Activated naive CD8-positive, alpha-beta T cell (primary cell): ENCODE measurements at regions not wholly inside any gene's neighbourhood (a gene's known extent, or its start where the extent isn't known, plus 50 kb on each side); places are given as distances from the start of the nearest gene placed in this dataset.

ENCODE experiments used
- H3K27ac Mint-ChIP-seq: one replicate; pipeline ENCODE4 v1.8.0; 2021; ENCODE audit warnings: mixed read lengths
- H3K27me3 Mint-ChIP-seq: one replicate; pipeline ENCODE4 v1.8.0; 2021; ENCODE audit warnings: mixed read lengths
- H3K36me3 Mint-ChIP-seq: one replicate; pipeline ENCODE4 v1.8.0; 2021; ENCODE audit warnings: mixed read lengths
- H3K4me1 Mint-ChIP-seq: one replicate; pipeline ENCODE4 v1.8.0; 2021; ENCODE audit warnings: low read depth, mixed read lengths
- H3K4me3 Mint-ChIP-seq: one replicate; pipeline ENCODE4 v1.8.0; 2021; ENCODE audit warnings: mild to moderate bottlenecking, mixed read lengths
- H3K9me3 Mint-ChIP-seq: one replicate; pipeline ENCODE4 v1.8.0; 2021; ENCODE audit warnings: low read depth, mixed read lengths

GRCh38 chr15:95286352-95286880 lies 1044.1 kb upstream of the NR2F2 start:
- peaks cover 6% of the 10 kb centered on the region for H3K27me3 Mint-ChIP-seq
- H3K36me3 Mint-ChIP-seq, result no peaks in the 10 kb centered on the region
- peaks cover 16% of the 10 kb centered on the region for H3K4me1 Mint-ChIP-seq
- H3K4me3 Mint-ChIP-seq, result no peak overlapping the region
- no peak overlapping the region for H3K27ac Mint-ChIP-seq
- H3K9me3 Mint-ChIP-seq, result no peaks in the 10 kb centered on the region

- Mint-ChIP-seq H3K9me3 (no peaks in the 10 kb centered on the region), H3K27ac (no peak overlapping the region), H3K4me3 (no peak overlapping the region)
Measured at GRCh38 chr15:95287720-95288103, 1042.8 kb upstream of the NR2F2 start.

DNA sequence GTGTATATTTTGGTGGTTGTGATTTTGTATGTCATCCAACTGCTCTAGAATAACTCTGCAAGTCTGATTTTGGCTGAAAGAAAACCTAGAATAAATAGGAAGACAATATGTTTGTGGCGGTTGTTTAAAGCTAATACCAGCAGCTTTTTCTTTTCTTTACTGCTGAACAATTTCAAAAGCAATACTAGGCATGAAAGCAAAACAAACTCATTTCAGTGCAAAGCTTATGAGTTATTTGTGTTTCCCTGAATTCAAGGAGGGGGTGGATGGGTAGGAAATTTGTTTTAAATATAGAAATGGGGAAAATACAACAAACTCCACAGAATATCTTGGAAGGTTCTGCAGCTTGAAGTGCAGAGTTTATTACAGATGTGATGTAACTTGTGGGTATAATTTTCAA lies 1041.9 kb upstream of the NR2F2 start:
- Mint-ChIP-seq H3K36me3 (no peaks in the 10 kb centered on the region), H3K27me3 (peaks cover 19% of the 10 kb centered on the region), H3K27ac (no peak overlapping the region), H3K9me3 (no peaks in the 10 kb centered on the region), H3K4me3 (no peak overlapping the region), H3K4me1 (peaks cover 16% of the 10 kb centered on the region)

More at GRCh38 chr15:95287720-95288103, 1042.8 kb upstream of the NR2F2 start:
- Mint-ChIP-seq H3K4me1 (peaks cover 16% of the 10 kb centered on the region), H3K36me3 (no peaks in the 10 kb centered on the region), H3K27me3 (peaks cover 15% of the 10 kb centered on the region)

GRCh38 chr15:95290176-95290974 lies 1040.1 kb upstream of the NR2F2 start:
- Mint-ChIP-seq H3K4me3 (no peak overlapping the region), H3K36me3 (no peaks in the 10 kb centered on the region), H3K9me3 (no peaks in the 10 kb centered on the region), H3K4me1 (peaks cover 5% of the 10 kb centered on the region), H3K27me3 (peaks cover 21% of the 10 kb centered on the region), H3K27ac (no peak overlapping the region)

DNA sequence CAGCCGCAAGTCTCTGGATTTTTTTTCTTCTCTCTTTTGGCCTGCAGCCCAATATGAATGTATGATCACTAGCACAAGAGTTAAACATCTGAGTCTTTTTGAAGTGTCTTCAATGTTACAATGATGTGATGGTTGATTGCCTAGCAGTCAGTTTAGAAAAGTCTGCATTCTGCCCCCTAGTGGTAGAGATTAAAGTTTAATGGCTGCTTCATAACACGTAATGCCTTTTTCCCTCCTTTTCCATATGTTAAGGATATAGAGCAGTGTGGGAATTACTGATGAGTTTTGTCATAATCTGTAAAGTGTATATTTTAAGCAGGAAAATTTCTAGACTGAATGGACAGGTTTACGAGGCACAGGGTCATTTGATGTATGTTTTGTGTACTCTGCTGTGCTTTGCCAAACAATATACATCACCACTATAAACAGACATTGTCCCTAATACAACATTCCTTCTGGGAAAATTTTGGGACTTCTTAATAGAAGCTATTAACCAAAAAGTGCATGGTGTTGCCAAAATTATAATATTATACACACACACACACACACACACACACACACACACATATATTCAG lies 1038.5 kb upstream of the NR2F2 start:
- Mint-ChIP-seq H3K27me3 (peaks cover 22% of the 10 kb centered on the region), H3K9me3 (no peaks in the 10 kb centered on the region), H3K27ac (no peak overlapping the region), H3K4me3 (no peak overlapping the region), H3K4me1 (no peaks in the 10 kb centered on the region), H3K36me3 (no peaks in the 10 kb centered on the region)

DNA sequence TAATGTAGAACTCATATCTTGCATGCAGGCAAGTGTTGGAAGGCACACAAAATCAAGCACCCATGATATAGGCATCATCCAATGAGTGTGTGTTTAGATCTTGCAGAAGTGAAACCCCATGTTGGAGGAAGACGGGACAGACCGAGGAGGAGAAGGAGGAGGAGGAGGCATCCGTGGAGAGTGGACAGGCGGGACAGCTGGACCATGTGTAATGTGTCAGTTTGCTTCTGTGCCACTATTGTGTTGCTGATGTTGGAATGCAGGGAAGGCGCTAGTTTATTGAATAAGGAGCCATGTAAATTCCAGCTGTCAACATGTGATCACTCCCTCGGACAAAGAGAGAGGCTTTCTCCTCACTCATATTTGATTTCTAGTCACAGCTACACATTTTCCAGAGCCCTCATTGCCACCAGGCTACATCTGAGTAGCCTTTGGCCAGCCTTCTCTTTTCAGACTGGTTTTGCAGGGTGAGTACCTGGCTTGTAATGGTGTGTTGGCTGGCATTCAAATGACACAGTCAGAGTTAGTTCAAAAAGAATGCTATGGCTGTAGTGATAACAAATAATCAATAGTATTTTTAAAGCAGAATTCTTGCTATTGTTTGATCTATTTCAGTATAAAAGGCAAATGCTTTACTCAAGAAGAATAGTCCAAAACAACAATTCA lies 1037.6 kb upstream of the NR2F2 start:
- Mint-ChIP-seq H3K4me1 (no peaks in the 10 kb centered on the region), H3K27me3 (peaks cover 23% of the 10 kb centered on the region), H3K27ac (no peak overlapping the region), H3K4me3 (no peak overlapping the region), H3K9me3 (no peaks in the 10 kb centered on the region), H3K36me3 (no peaks in the 10 kb centered on the region)

DNA sequence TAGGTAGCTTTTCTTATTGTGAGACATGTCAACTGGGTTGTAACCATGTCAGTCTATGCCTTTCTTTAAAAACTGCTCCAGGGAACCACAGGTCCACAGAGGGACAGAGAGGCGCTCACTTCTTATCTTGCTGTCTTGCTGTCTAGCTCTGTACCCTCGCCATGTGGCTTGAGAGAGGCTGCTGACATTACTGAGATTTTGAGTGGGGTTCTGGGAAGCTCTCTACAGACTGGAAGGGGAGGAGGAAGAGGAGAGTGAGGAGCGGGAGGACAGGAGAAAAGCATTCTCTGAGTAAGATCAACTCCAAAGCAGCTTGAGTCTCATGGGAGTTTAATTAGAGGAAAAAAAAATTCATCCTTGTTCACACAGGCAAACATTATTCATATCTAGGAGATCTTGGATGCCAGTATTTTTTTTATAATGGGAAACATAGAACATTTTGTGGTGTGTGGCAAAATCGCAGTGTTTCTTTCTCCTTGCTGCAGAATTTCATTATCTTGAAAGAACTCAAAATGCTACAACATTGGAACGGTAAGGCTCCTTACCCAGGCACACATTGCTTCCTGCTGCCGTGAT lies 1037.0 kb upstream of the NR2F2 start:
- Mint-ChIP-seq H3K36me3 (no peaks in the 10 kb centered on the region), H3K27me3 (peaks cover 23% of the 10 kb centered on the region), H3K4me1 (peaks cover 4% of the 10 kb centered on the region), H3K9me3 (no peaks in the 10 kb centered on the region), H3K27ac (no peak overlapping the region), H3K4me3 (no peak overlapping the region)

- Mint-ChIP-seq H3K4me1 (peaks cover 7% of the 10 kb centered on the region), H3K27ac (no peak overlapping the region), H3K9me3 (no peaks in the 10 kb centered on the region), H3K36me3 (no peaks in the 10 kb centered on the region), H3K27me3 (peaks cover 25% of the 10 kb centered on the region), H3K4me3 (no peak overlapping the region)
Measured at GRCh38 chr15:95295363-95295762, 1035.1 kb upstream of the NR2F2 start.

- no peaks in the 10 kb centered on the region for H3K9me3 Mint-ChIP-seq
- H3K36me3 Mint-ChIP-seq, result no peaks in the 10 kb centered on the region
- H3K27me3 Mint-ChIP-seq, result peaks cover 25% of the 10 kb centered on the region
- peaks cover 7% of the 10 kb centered on the region for H3K4me1 Mint-ChIP-seq
- H3K4me3 Mint-ChIP-seq, result no peak overlapping the region
- no peak overlapping the region for H3K27ac Mint-ChIP-seq
Measured at GRCh38 chr15:95295896-95296625, 1034.4 kb upstream of the NR2F2 start.

- H3K4me3 Mint-ChIP-seq, result no peak overlapping the region
- no peak overlapping the region for H3K27ac Mint-ChIP-seq
- peaks cover 27% of the 10 kb centered on the region for H3K27me3 Mint-ChIP-seq
- H3K36me3 Mint-ChIP-seq, result no peaks in the 10 kb centered on the region
- peaks cover 7% of the 10 kb centered on the region for H3K4me1 Mint-ChIP-seq
- H3K9me3 Mint-ChIP-seq, result no peaks in the 10 kb centered on the region
Measured at GRCh38 chr15:95296643-95297042, 1033.9 kb upstream of the NR2F2 start.

DNA sequence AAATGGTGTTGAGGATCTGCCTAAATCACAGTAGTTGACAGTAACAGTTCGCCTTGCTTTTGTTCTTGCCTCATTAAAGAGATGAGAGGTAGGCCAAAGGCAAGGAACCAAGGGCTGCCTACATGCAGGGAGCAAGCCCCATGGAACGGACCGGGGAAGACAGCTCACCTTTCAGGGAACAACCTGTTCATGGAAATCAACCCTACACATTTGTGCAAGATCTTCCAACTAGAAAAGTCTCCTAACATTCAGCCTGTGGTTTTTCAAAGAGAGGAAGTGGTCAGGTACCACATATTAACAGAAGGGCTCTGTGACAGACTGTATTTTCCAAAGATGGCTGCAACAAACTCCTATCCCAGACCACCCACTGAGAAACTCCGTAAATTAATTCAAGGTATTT lies 1031.8 kb upstream of the NR2F2 start:
- Mint-ChIP-seq H3K27me3 (peaks cover 17% of the 10 kb centered on the region), H3K4me3 (no peak overlapping the region), H3K36me3 (no peaks in the 10 kb centered on the region), H3K9me3 (no peaks in the 10 kb centered on the region), H3K27ac (no peak overlapping the region), H3K4me1 (peaks cover 8% of the 10 kb centered on the region)

DNA sequence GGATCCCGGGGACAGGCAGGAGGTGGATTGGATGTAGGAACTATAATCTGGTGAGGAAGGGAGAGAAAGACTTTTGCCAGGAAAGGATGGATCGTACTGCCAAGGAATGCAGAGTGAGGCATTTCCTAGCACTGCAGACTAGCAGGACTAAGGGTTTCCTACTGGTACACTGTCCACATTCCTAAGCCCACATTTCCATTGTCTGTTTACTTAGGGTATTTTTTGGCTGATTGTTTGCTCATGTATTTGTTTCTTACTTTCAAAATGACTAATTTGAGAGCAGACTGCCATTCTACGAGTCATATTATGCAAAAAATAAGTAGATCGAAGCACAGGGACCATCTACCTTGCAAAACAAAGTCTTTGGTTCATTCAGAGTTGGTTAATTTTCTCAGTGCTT lies 1029.5 kb upstream of the NR2F2 start:
- peaks cover 19% of the 10 kb centered on the region for H3K27me3 Mint-ChIP-seq
- H3K36me3 Mint-ChIP-seq, result no peaks in the 10 kb centered on the region
- peaks cover 21% of the 10 kb centered on the region for H3K4me1 Mint-ChIP-seq
- no peak overlapping the region for H3K27ac Mint-ChIP-seq
- no peaks in the 10 kb centered on the region for H3K9me3 Mint-ChIP-seq
- no peak overlapping the region for H3K4me3 Mint-ChIP-seq

GRCh38 chr15:95302206-95302605 lies 1028.3 kb upstream of the NR2F2 start:
- Mint-ChIP-seq H3K36me3 (no peaks in the 10 kb centered on the region), H3K4me3 (no peak overlapping the region), H3K27ac (no peak overlapping the region), H3K4me1 (peaks cover 21% of the 10 kb centered on the region), H3K9me3 (no peaks in the 10 kb centered on the region), H3K27me3 (peaks cover 18% of the 10 kb centered on the region)

DNA sequence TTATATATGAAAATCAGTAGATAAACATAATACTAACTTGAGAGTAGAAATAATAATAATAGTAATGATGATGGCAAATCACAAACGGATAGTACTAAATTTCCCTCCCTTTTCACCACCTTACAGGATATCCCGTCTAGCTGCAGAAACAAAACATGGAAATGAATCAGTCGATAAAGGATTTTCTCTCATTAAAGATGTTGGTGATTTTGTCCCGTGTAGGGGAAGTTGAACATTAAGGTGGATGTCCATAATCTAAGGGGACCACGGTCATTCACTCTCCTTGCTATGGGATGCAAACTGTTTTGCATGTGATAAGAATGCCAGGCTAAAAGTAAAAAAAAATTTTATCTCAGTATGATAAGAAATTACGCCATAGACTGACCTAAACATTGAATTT lies 1027.7 kb upstream of the NR2F2 start:
- peaks cover 21% of the 10 kb centered on the region for H3K4me1 Mint-ChIP-seq
- H3K27ac Mint-ChIP-seq, result no peak overlapping the region
- H3K4me3 Mint-ChIP-seq, result no peak overlapping the region
- H3K36me3 Mint-ChIP-seq, result no peaks in the 10 kb centered on the region
- H3K9me3 Mint-ChIP-seq, result no peaks in the 10 kb centered on the region
- peaks cover 18% of the 10 kb centered on the region for H3K27me3 Mint-ChIP-seq
